ENCODE measurements at regions not wholly inside any gene's neighbourhood (a gene's known extent, or its start where the extent isn't known, plus 50 kb on each side); places are given as distances from the start of the nearest gene placed in this dataset.

GRCh38 chr10:130758529-130758928 is 553.0 kb downstream of the TCERG1L start:
- Histone ChIP-seq H3K27me3 (replicated peaks; ENCODE audit: insufficient read depth, low read depth, low read length, poor library complexity) (no peaks in the 10 kb centered on the region), H3K4me1 (ENCODE audit: insufficient read depth, low read length, poor library complexity, severe bottlenecking) (peaks cover 24% of the 10 kb centered on the region), H3K9me3 (ENCODE audit: low read depth, low read length, poor library complexity, severe bottlenecking) (peaks cover 9% of the 10 kb centered on the region), H3K27ac (ENCODE audit: low read depth, low read length, poor library complexity, severe bottlenecking) (peak overlapping the region; percentile 98), H3K36me3 (ENCODE audit: insufficient read depth, low read length, poor library complexity, severe bottlenecking) (no peaks in the 10 kb centered on the region), H3K4me3 (ENCODE audit: low read depth, low read length, poor library complexity, severe bottlenecking) (no peak overlapping the region)
- DNase-seq (ENCODE audit: low spot score), result no peak
- POLR2A ChIA-PET (ENCODE audit: low non-redundant PET), result no interaction called here
- intact Hi-C loops (cut with micrococcal nuclease; ENCODE audit: unreplicated experiment), result loop anchor here (5.0 to 10.0 kb wide), 3 partner anchors 211 to 576 kb away; no protein-coding TSS in a partner anchor
- no TSS peak for BruUV-seq (replicated peaks)
- CTCF ChIA-PET, result no interaction called here
- TF ChIP-seq EZH2 (IDR thresholded peaks at IDR 0.05; ENCODE audit: borderline replicate concordance, low read depth, low read length, poor library complexity, severe bottlenecking) (no peak), CTCF (conservative IDR thresholded peaks at IDR 0.05; ENCODE audit: low read depth, low read length) (no peak)

- no peak overlapping the region for H3K4me3 ChIP-seq (ENCODE audit: low read depth, low read length, poor library complexity, severe bottlenecking)
- ChIA-PET CTCF (no interaction called here), POLR2A (ENCODE audit: low non-redundant PET) (no interaction called here)
- no peak for DNase-seq (ENCODE audit: low spot score)
- no TSS peak for BruUV-seq (replicated peaks)
- H3K4me1 ChIP-seq (ENCODE audit: insufficient read depth, low read length, poor library complexity, severe bottlenecking), result peaks cover 22% of the 10 kb centered on the region
- H3K27me3 ChIP-seq (replicated peaks; ENCODE audit: insufficient read depth, low read depth, low read length, poor library complexity), result no peaks in the 10 kb centered on the region
- no peaks in the 10 kb centered on the region for H3K9me3 ChIP-seq (ENCODE audit: low read depth, low read length, poor library complexity, severe bottlenecking)
- H3K36me3 ChIP-seq (ENCODE audit: insufficient read depth, low read length, poor library complexity, severe bottlenecking), result no peaks in the 10 kb centered on the region
- TF ChIP-seq CTCF (conservative IDR thresholded peaks at IDR 0.05; ENCODE audit: low read depth, low read length) (no peak), EZH2 (IDR thresholded peaks at IDR 0.05; ENCODE audit: borderline replicate concordance, low read depth, low read length, poor library complexity, severe bottlenecking) (no peak)
- intact Hi-C loops (cut with micrococcal nuclease; ENCODE audit: unreplicated experiment), result no loop called here
- H3K27ac ChIP-seq (ENCODE audit: low read depth, low read length, poor library complexity, severe bottlenecking), result peak overlapping the region; percentile 47
These were observed 550.4 kb downstream of the TCERG1L start for GRCh38 chr10:130761032-130761575.

- BruUV-seq (replicated peaks), result no TSS peak
- no peaks in the 10 kb centered on the region for H3K36me3 ChIP-seq (ENCODE audit: insufficient read depth, low read length, poor library complexity, severe bottlenecking)
- CTCF ChIA-PET, result no interaction called here
These were observed 549.7 kb downstream of the TCERG1L start for GRCh38 chr10:130761788-130762301.

More at GRCh38 chr10:130761788-130762301, 549.7 kb downstream of the TCERG1L start:
- H3K4me1 ChIP-seq (ENCODE audit: insufficient read depth, low read length, poor library complexity, severe bottlenecking), result peaks cover 16% of the 10 kb centered on the region
- H3K9me3 ChIP-seq (ENCODE audit: low read depth, low read length, poor library complexity, severe bottlenecking), result no peaks in the 10 kb centered on the region
- no peak for DNase-seq (ENCODE audit: low spot score)
- POLR2A ChIA-PET (ENCODE audit: low non-redundant PET), result no interaction called here
- H3K4me3 ChIP-seq (ENCODE audit: low read depth, low read length, poor library complexity, severe bottlenecking), result no peak overlapping the region
- H3K27ac ChIP-seq (ENCODE audit: low read depth, low read length, poor library complexity, severe bottlenecking), result peak overlapping the region; percentile 47
- H3K27me3 ChIP-seq (replicated peaks; ENCODE audit: insufficient read depth, low read depth, low read length, poor library complexity), result no peaks in the 10 kb centered on the region
- TF ChIP-seq CTCF (conservative IDR thresholded peaks at IDR 0.05; ENCODE audit: low read depth, low read length) (no peak), EZH2 (IDR thresholded peaks at IDR 0.05; ENCODE audit: borderline replicate concordance, low read depth, low read length, poor library complexity, severe bottlenecking) (no peak)
- intact Hi-C loops (cut with micrococcal nuclease; ENCODE audit: unreplicated experiment), result no loop called here

Data from A673 (cell line).